Small intestine (tissue), 7 donors: ENCODE measurements at regions not wholly inside any gene's neighbourhood (a gene's known extent, or its start where the extent isn't known, plus 50 kb on each side); places are given as distances from the start of the nearest gene placed in this dataset.

Source experiments
- DNase-seq, 2 donors: peaks; one replicate each; pipeline versions ENCODE4 v3.0.0 to v3.0.0-alpha.2; 2013
- FAIRE-seq: peaks from 2 replicates; lab custom pipeline; 2012; peaks lifted over from hg19 to GRCh38; lab: Jason Lieb, UNC
- H3K27ac ChIP-seq, 3 donors: one replicate each; pipeline ENCODE4 v1.5.1; 2013; ENCODE audit warnings: low read length in 2 of 3, mild to moderate bottlenecking in 2 of 3, control low read depth in 1 of 3, inconsistent platforms in 1 of 3, low read depth in 1 of 3, moderate library complexity in 1 of 3
- H3K27me3 ChIP-seq, 3 donors: one replicate each; pipeline ENCODE4 v1.6.1; 2013; ENCODE audit warnings: low read length in 3 of 3, inconsistent platforms in 1 of 3; ENCODE audit not compliant: control insufficient read depth in 3 of 3, insufficient read depth in 3 of 3
- H3K36me3 ChIP-seq, 3 donors: one replicate each; pipeline ENCODE4 v1.6.1; 2013; ENCODE audit warnings: low read length in 3 of 3, inconsistent platforms in 1 of 3, low read depth in 1 of 3, mild to moderate bottlenecking in 1 of 3, moderate library complexity in 1 of 3; ENCODE audit not compliant: control insufficient read depth in 3 of 3, insufficient read depth in 2 of 3
- H3K4me1 ChIP-seq, 3 donors: one replicate each; pipeline ENCODE4 v1.6.1; 2013; ENCODE audit warnings: low read length in 2 of 3, inconsistent platforms in 1 of 3, low read depth in 1 of 3, mild to moderate bottlenecking in 1 of 3, moderate library complexity in 1 of 3; ENCODE audit not compliant: control insufficient read depth in 3 of 3, insufficient read depth in 2 of 3
- H3K4me3 ChIP-seq, 3 donors: one replicate each; pipeline ENCODE4 v1.5.1; 2013; ENCODE audit warnings: low read length in 3 of 3, control low read depth in 1 of 3, inconsistent platforms in 1 of 3, low read depth in 1 of 3, mild to moderate bottlenecking in 1 of 3, moderate library complexity in 1 of 3
- H3K9me3 ChIP-seq, 2 donors: one replicate each; pipeline ENCODE4 v1.6.1; 2013; ENCODE audit warnings: low read depth in 1 of 2, low read length in 1 of 2; ENCODE audit not compliant: control insufficient read depth in 2 of 2, insufficient read depth in 1 of 2
- WGBS, 3 donors: extraction: QIAGEN DNeasy Blood & Tissue Kit; methylation state at CpG; one replicate each; pipeline ENCODE4 v1.1.7; 2013; 5-methylcytosine and 5-hydroxymethylcytosine counted together
- donor health status: healthy with polysubstance abuse.
- donor health status: control.
- donor health status: control.
- donor health status: Bipolar disorder and iron deficiency.
- donor health status: healthy.

- FAIRE-seq = no peak
- peak; percentile 74 to 88 for DNase-seq
- Histone ChIP-seq H3K27me3 (no peaks in the 10 kb centered on the region), H3K9me3 (peaks cover 0 to 2% of the 10 kb centered on the region in 2 donors), H3K36me3 (no peaks in the 10 kb centered on the region), H3K27ac (no peak overlapping the region), H3K4me1 (peaks cover 0 to 4% (median 0%) of the 10 kb centered on the region in 3 donors), H3K4me3 (no peak overlapping the region)
- WGBS, 3 donors = 25 to 32% (median 26%) methylated on average over 6 of the region's 6 CpGs
Observed at GRCh38 chr16:49921791-49922456, 66.0 kb upstream of the ZNF423 start.

DNA sequence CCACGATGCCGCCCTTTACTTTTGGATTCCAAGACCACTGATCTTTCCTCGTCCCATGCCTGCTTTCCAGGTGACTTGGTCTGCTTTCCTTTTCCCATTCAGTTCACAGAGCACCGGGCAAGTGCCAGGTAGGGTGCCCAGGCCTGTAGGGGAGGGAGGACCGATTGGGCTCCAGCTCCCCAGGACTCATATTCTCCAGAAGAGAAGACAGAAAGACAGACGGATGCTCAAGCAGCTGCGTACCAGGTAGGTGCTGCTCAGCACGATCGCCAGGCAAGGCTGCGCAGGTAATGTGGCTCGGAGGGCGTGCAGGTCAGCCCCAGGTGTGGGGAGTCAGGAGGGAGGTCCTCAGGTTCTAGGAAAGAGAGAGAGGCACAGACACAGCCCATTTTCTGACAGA, 67.5 kb upstream of the ZNF423 start:
- H3K27me3 ChIP-seq = no peaks in the 10 kb centered on the region
- peaks cover 0 to 4% (median 0%) of the 10 kb centered on the region in 3 donors for H3K4me1 ChIP-seq
- WGBS, 3 donors = 82 to 93% (median 90%) methylated on average over 12 of the region's 12 CpGs
- H3K9me3 ChIP-seq = peaks cover 0 to 2% of the 10 kb centered on the region in 2 donors
- FAIRE-seq (no peak), DNase-seq (no peak)
- H3K27ac ChIP-seq = no peak overlapping the region
- H3K36me3 ChIP-seq = no peaks in the 10 kb centered on the region
- H3K4me3 ChIP-seq = no peak overlapping the region

- Histone ChIP-seq H3K4me1 (peaks cover 0 to 4% (median 0%) of the 10 kb centered on the region in 3 donors), H3K4me3 (no peak overlapping the region), H3K9me3 (peaks cover 0 to 2% of the 10 kb centered on the region in 2 donors), H3K27ac (no peak overlapping the region), H3K27me3 (no peaks in the 10 kb centered on the region), H3K36me3 (no peaks in the 10 kb centered on the region)
- no peak for DNase-seq
- no peak for FAIRE-seq
- WGBS, 3 donors = 80 to 90% (median 90%) methylated on average over 7 of the region's 7 CpGs
Observed at GRCh38 chr16:49924078-49924477, 68.2 kb upstream of the ZNF423 start.

DNA sequence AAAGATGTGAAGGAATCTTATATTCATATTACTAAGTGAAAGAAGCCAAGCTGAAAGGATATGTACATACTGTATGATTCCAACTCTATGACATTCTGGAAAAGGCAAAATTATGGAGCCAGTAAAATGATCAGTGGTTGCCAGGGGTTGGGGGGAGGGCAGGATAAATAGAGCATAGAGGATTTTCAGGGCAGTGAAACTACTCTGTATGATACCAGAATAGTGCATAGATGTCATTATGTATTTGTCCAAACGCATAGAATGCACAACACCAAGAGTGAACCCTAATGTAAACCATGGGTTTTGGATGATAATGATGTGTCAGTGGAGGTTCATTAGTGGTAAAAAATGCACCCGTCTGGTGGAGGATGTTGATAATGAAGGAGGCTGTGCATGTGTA, 71.0 kb upstream of the ZNF423 start:
- no peak for DNase-seq
- peaks cover 0 to 2% of the 10 kb centered on the region in 2 donors for H3K9me3 ChIP-seq
- H3K27me3 ChIP-seq = peaks cover 0 to 2% (median 0%) of the 10 kb centered on the region in 3 donors
- H3K4me3 ChIP-seq = no peak overlapping the region
- WGBS, 3 donors = 67 to 77% (median 71%) methylated on average over 2 of the region's 2 CpGs
- FAIRE-seq = no peak
- H3K4me1 ChIP-seq = no peaks in the 10 kb centered on the region
- no peak overlapping the region for H3K27ac ChIP-seq
- no peaks in the 10 kb centered on the region for H3K36me3 ChIP-seq

GRCh38 chr16:49928176-49929041, 72.5 kb upstream of the ZNF423 start:
- FAIRE-seq (no peak), DNase-seq (no peak)
- no peaks in the 10 kb centered on the region for H3K4me1 ChIP-seq
- peaks cover 0 to 2% of the 10 kb centered on the region in 2 donors for H3K9me3 ChIP-seq
- no peak overlapping the region for H3K4me3 ChIP-seq
- H3K27me3 ChIP-seq = peaks cover 0 to 5% (median 2%) of the 10 kb centered on the region in 3 donors
- H3K27ac ChIP-seq = no peak overlapping the region
- no peaks in the 10 kb centered on the region for H3K36me3 ChIP-seq
- WGBS, 3 donors = 72 to 74% (median 74%) methylated on average over 16 of the region's 16 CpGs

GRCh38 chr16:49929626-49930025, 73.7 kb upstream of the ZNF423 start:
- no peaks in the 10 kb centered on the region for H3K36me3 ChIP-seq
- no peak overlapping the region for H3K4me3 ChIP-seq
- DNase-seq (no peak), FAIRE-seq (no peak)
- no peaks in the 10 kb centered on the region for H3K4me1 ChIP-seq
- no peak overlapping the region for H3K27ac ChIP-seq
- WGBS, 3 donors = 76 to 85% (median 84%) methylated on average over 3 of the region's 3 CpGs
- peaks cover 0 to 10% (median 2%) of the 10 kb centered on the region in 3 donors for H3K27me3 ChIP-seq
- no peaks in the 10 kb centered on the region for H3K9me3 ChIP-seq

- Histone ChIP-seq H3K9me3 (no peaks in the 10 kb centered on the region), H3K36me3 (no peaks in the 10 kb centered on the region), H3K4me3 (no peak overlapping the region), H3K4me1 (no peaks in the 10 kb centered on the region), H3K27ac (no peak overlapping the region), H3K27me3 (peaks cover 0 to 12% (median 2%) of the 10 kb centered on the region in 3 donors)
- no peak for FAIRE-seq
- DNase-seq = no peak
- WGBS, 3 donors = 57 to 79% (median 66%) methylated on average over 7 of the region's 7 CpGs
Observed at GRCh38 chr16:49930841-49931240, 74.9 kb upstream of the ZNF423 start.

DNA sequence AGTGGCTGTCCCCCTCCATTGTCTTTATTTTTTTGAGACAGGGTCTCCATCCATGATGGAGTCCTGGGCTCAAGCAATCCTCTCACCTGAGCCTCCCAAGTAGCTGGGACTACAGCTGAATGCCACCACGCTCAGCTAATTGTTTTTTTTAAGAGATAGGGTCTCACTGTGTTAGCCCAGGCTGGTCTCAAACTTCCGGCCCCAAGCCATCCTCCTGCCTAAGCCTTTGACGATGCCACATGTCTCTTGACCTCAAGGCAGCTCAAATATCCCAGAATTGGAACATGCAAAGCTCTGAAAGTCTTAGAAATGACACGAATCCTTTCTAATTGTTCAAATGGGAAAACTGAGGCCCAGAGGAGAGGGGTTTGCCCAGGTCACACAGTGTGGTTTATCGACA, 75.4 kb upstream of the ZNF423 start:
- H3K4me3 ChIP-seq = no peak overlapping the region
- no peak overlapping the region for H3K27ac ChIP-seq
- no peak for FAIRE-seq
- no peak for DNase-seq
- no peaks in the 10 kb centered on the region for H3K36me3 ChIP-seq
- peaks cover 0 to 12% (median 2%) of the 10 kb centered on the region in 3 donors for H3K27me3 ChIP-seq
- 75 to 84% (median 78%) methylated on average over 5 of the region's 5 CpGs for WGBS, 3 donors
- H3K4me1 ChIP-seq = no peaks in the 10 kb centered on the region
- no peaks in the 10 kb centered on the region for H3K9me3 ChIP-seq
